ENCODE measurements at regions not wholly inside any gene's neighbourhood (a gene's known extent, or its start where the extent isn't known, plus 50 kb on each side); places are given as distances from the start of the nearest gene placed in this dataset.

- Histone ChIP-seq H3K4me3 (ENCODE audit: low read depth, low read length) (no peak overlapping the region), H3K4me1 (ENCODE audit: insufficient read depth) (no peaks in the 10 kb centered on the region), H3K36me3 (ENCODE audit: insufficient read depth) (no peaks in the 10 kb centered on the region), H3K27ac (ENCODE audit: low read depth) (no peak overlapping the region)
- WGBS, result 57% methylated on average over 3 of the region's 3 CpGs
- no peak for DNase-seq (ENCODE audit: extremely low spot score)
Observed at GRCh38 chr4:112861691-112862674, 187.5 kb upstream of the ANK2 start.

- Histone ChIP-seq H3K36me3 (ENCODE audit: insufficient read depth) (no peaks in the 10 kb centered on the region), H3K4me1 (ENCODE audit: insufficient read depth) (no peaks in the 10 kb centered on the region), H3K4me3 (ENCODE audit: low read depth, low read length) (no peak overlapping the region), H3K27ac (ENCODE audit: low read depth) (no peak overlapping the region)
- DNase-seq (ENCODE audit: extremely low spot score), result no peak
Observed at GRCh38 chr4:112865443-112865842, 184.0 kb upstream of the ANK2 start.

GRCh38 chr4:112876316-112876715 lies 173.1 kb upstream of the ANK2 start:
- Histone ChIP-seq H3K4me1 (ENCODE audit: insufficient read depth) (no peaks in the 10 kb centered on the region), H3K36me3 (ENCODE audit: insufficient read depth) (no peaks in the 10 kb centered on the region), H3K4me3 (ENCODE audit: low read depth, low read length) (no peak overlapping the region), H3K27ac (ENCODE audit: low read depth) (no peak overlapping the region)
- 82% methylated on average over 2 of the region's 2 CpGs for WGBS
- DNase-seq (ENCODE audit: extremely low spot score), result no peak

GRCh38 chr4:112881842-112882241 lies 167.6 kb upstream of the ANK2 start:
- Histone ChIP-seq H3K36me3 (ENCODE audit: insufficient read depth) (no peaks in the 10 kb centered on the region), H3K4me3 (ENCODE audit: low read depth, low read length) (peak overlapping the region; percentile 5), H3K4me1 (ENCODE audit: insufficient read depth) (no peaks in the 10 kb centered on the region), H3K27ac (ENCODE audit: low read depth) (no peak overlapping the region)
- no peak for DNase-seq (ENCODE audit: extremely low spot score)
- 41% methylated on average over 12 of the region's 12 CpGs for WGBS

- no peak for DNase-seq (ENCODE audit: extremely low spot score)
- H3K27ac ChIP-seq (ENCODE audit: low read depth), result no peak overlapping the region
Observed at GRCh38 chr4:112882286-112882685, 167.2 kb upstream of the ANK2 start.

GRCh38 chr4:112884406-112884805 lies 165.0 kb upstream of the ANK2 start:
- WGBS, result 26% methylated on average over 1 of the region's 1 CpG
- Histone ChIP-seq H3K4me3 (ENCODE audit: low read depth, low read length) (no peak overlapping the region), H3K27ac (ENCODE audit: low read depth) (no peak overlapping the region), H3K4me1 (ENCODE audit: insufficient read depth) (no peaks in the 10 kb centered on the region), H3K36me3 (ENCODE audit: insufficient read depth) (no peaks in the 10 kb centered on the region)
- no peak for DNase-seq (ENCODE audit: extremely low spot score)

More at GRCh38 chr4:112882286-112882685, 167.2 kb upstream of the ANK2 start:
- WGBS, result 54% methylated on average over 4 of the region's 4 CpGs
- Histone ChIP-seq H3K36me3 (ENCODE audit: insufficient read depth) (no peaks in the 10 kb centered on the region), H3K4me1 (ENCODE audit: insufficient read depth) (no peaks in the 10 kb centered on the region), H3K4me3 (ENCODE audit: low read depth, low read length) (peak overlapping the region; percentile 5)

GRCh38 chr4:112885897-112886296 lies 163.6 kb upstream of the ANK2 start:
- no peak for DNase-seq (ENCODE audit: extremely low spot score)
- Histone ChIP-seq H3K4me1 (ENCODE audit: insufficient read depth) (no peaks in the 10 kb centered on the region), H3K36me3 (ENCODE audit: insufficient read depth) (no peaks in the 10 kb centered on the region), H3K27ac (ENCODE audit: low read depth) (no peak overlapping the region), H3K4me3 (ENCODE audit: low read depth, low read length) (no peak overlapping the region)
- WGBS, result 42% methylated on average over 2 of the region's 2 CpGs

GRCh38 chr4:112888622-112889021 lies 160.8 kb upstream of the ANK2 start:
- Histone ChIP-seq H3K36me3 (ENCODE audit: insufficient read depth) (no peaks in the 10 kb centered on the region), H3K4me3 (ENCODE audit: low read depth, low read length) (no peak overlapping the region), H3K4me1 (ENCODE audit: insufficient read depth) (no peaks in the 10 kb centered on the region), H3K27ac (ENCODE audit: low read depth) (no peak overlapping the region)
- DNase-seq (ENCODE audit: extremely low spot score), result no peak
- 82% methylated on average over 2 of the region's 2 CpGs for whole genome bisulfite sequencing

- H3K4me3 ChIP-seq (ENCODE audit: low read depth, low read length), result no peak overlapping the region
Observed at GRCh38 chr4:112889199-112889598, 160.3 kb upstream of the ANK2 start.

GRCh38 chr4:112889619-112890527 lies 159.6 kb upstream of the ANK2 start:
- H3K36me3 ChIP-seq (ENCODE audit: insufficient read depth), result no peaks in the 10 kb centered on the region
- H3K4me3 ChIP-seq (ENCODE audit: low read depth, low read length), result no peak overlapping the region
- no peaks in the 10 kb centered on the region for H3K4me1 ChIP-seq (ENCODE audit: insufficient read depth)
- no peak for DNase-seq (ENCODE audit: extremely low spot score)
- 31% methylated on average over 5 of the region's 5 CpGs for WGBS
- no peak overlapping the region for H3K27ac ChIP-seq (ENCODE audit: low read depth)

More at GRCh38 chr4:112889199-112889598, 160.3 kb upstream of the ANK2 start:
- no peak overlapping the region for H3K27ac ChIP-seq (ENCODE audit: low read depth)
- no peak for DNase-seq (ENCODE audit: extremely low spot score)
- no peaks in the 10 kb centered on the region for H3K4me1 ChIP-seq (ENCODE audit: insufficient read depth)
- H3K36me3 ChIP-seq (ENCODE audit: insufficient read depth), result no peaks in the 10 kb centered on the region

- H3K27ac ChIP-seq (ENCODE audit: low read depth), result no peak overlapping the region
- no peaks in the 10 kb centered on the region for H3K36me3 ChIP-seq (ENCODE audit: insufficient read depth)
- DNase-seq (ENCODE audit: extremely low spot score), result no peak
- 92% methylated on average over 3 of the region's 3 CpGs for WGBS
- no peak overlapping the region for H3K4me3 ChIP-seq (ENCODE audit: low read depth, low read length)
- no peaks in the 10 kb centered on the region for H3K4me1 ChIP-seq (ENCODE audit: insufficient read depth)
Observed at GRCh38 chr4:112894480-112894879, 155.0 kb upstream of the ANK2 start.

- WGBS, result 84% methylated on average over 1 of the region's 1 CpG
- H3K27ac ChIP-seq (ENCODE audit: low read depth), result no peak overlapping the region
Observed at GRCh38 chr4:112894951-112895350, 154.5 kb upstream of the ANK2 start.

GRCh38 chr4:112895811-112896608 lies 153.4 kb upstream of the ANK2 start:
- WGBS, result 65% methylated on average over 4 of the region's 4 CpGs
- H3K27ac ChIP-seq (ENCODE audit: low read depth), result no peak overlapping the region
- H3K36me3 ChIP-seq (ENCODE audit: insufficient read depth), result no peaks in the 10 kb centered on the region
- no peak for DNase-seq (ENCODE audit: extremely low spot score)
- H3K4me1 ChIP-seq (ENCODE audit: insufficient read depth), result no peaks in the 10 kb centered on the region
- no peak overlapping the region for H3K4me3 ChIP-seq (ENCODE audit: low read depth, low read length)

More at GRCh38 chr4:112894951-112895350, 154.5 kb upstream of the ANK2 start:
- H3K4me1 ChIP-seq (ENCODE audit: insufficient read depth), result no peaks in the 10 kb centered on the region
- no peak for DNase-seq (ENCODE audit: extremely low spot score)
- H3K36me3 ChIP-seq (ENCODE audit: insufficient read depth), result no peaks in the 10 kb centered on the region
- H3K4me3 ChIP-seq (ENCODE audit: low read depth, low read length), result no peak overlapping the region

Measured in urinary bladder (tissue), 3 donors.